ENCODE measurements at regions not wholly inside any gene's neighbourhood (a gene's known extent, or its start where the extent isn't known, plus 50 kb on each side); places are given as distances from the start of the nearest gene placed in this dataset.

DNA sequence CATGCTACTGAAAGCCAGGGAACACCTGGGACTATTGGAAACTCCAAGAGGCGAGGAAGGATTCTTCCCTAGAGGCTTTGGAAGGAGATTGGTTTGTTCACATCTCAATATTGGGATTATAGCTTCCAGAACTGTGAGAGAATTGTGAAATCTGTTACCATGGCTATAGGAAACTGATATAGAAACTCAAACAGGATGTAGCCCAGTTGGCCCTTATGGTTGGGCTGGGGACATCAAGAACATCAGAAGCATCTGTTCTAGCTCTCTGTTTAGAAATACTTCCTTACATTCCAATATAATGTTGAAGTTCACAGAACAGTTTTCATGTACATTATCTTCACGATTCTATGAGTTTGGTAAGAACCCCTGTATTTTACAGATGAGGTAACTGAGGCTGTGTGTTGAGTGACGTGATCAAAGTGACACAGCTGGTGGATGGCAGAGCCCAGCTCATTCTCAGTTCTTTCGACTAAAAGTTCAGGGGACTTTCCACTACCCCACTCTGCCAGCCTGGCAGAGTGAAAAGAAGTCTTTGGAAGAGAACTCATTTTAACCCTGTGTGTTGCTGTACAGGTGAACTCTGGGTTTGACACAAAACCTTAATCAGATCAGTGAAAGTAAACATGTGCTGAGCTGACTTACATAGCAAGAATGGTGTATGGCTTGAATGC, 183.0 kb downstream of the GBA3 start:
- TF ChIP-seq, protein P1, sequence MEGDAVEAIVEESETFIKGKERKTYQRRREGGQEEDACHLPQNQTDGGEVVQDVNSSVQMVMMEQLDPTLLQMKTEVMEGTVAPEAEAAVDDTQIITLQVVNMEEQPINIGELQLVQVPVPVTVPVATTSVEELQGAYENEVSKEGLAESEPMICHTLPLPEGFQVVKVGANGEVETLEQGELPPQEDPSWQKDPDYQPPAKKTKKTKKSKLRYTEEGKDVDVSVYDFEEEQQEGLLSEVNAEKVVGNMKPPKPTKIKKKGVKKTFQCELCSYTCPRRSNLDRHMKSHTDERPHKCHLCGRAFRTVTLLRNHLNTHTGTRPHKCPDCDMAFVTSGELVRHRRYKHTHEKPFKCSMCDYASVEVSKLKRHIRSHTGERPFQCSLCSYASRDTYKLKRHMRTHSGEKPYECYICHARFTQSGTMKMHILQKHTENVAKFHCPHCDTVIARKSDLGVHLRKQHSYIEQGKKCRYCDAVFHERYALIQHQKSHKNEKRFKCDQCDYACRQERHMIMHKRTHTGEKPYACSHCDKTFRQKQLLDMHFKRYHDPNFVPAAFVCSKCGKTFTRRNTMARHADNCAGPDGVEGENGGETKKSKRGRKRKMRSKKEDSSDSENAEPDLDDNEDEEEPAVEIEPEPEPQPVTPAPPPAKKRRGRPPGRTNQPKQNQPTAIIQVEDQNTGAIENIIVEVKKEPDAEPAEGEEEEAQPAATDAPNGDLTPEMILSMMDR (conservative IDR thresholded peaks at IDR 0.05; ENCODE audit: low read depth, low read length) = no peak
- TF ChIP-seq EZH2 (IDR thresholded peaks at IDR 0.05; ENCODE audit: low read length, unreplicated experiment) = no peak

Measured in PC-3 (cell line).